ENCODE measurements at regions not wholly inside any gene's neighbourhood (a gene's known extent, or its start where the extent isn't known, plus 50 kb on each side); places are given as distances from the start of the nearest gene placed in this dataset.

GRCh38 chr9:87431837-87432236 is 65.8 kb upstream of the DAPK1 start:
- Histone ChIP-seq H3K27ac (ENCODE audit: low read depth, low read length) (no peak overlapping the region), H3K9ac (replicated peaks in 1 of 4; ENCODE audit: extremely low read depth in 1 of 4, low read depth in 3 of 4, low read length in 3 of 4) (no peak overlapping the region), H3K4me3 (ENCODE audit: extremely low read depth in 1 of 4, insufficient read depth in 2 of 4, low read depth in 3 of 4, low read length in 4 of 4) (no peak overlapping the region), H4K20me1 (replicated peaks in 1 of 2; ENCODE audit: control insufficient read depth in 1 of 2, insufficient read depth in 2 of 2, low read length in 2 of 2) (no peaks in the 10 kb centered on the region), H3K4me2 (ENCODE audit: insufficient read depth in 1 of 2, low read depth in 2 of 2, low read length in 2 of 2) (no peak overlapping the region), H3K4me1 (replicated peaks in 1 of 4; ENCODE audit: control insufficient read depth in 3 of 4, insufficient read depth in 4 of 4, low read length in 3 of 4) (peaks cover 2 to 15% (median 9%) of the 10 kb centered on the region in 4 experiments; a peak in 6 of 7 replicates), H3K27me3 (replicated peaks in 1 of 4; ENCODE audit: control insufficient read depth in 3 of 4, extremely low read depth in 1 of 4, insufficient read depth in 3 of 4, low read length in 3 of 4) (no peaks in the 10 kb centered on the region), H3K56ac (replicated peaks; ENCODE audit: insufficient read length, low read depth, low read length) (no peak overlapping the region), H3K18ac (ENCODE audit: extremely low read depth, low read length) (no peak overlapping the region), H2BK12ac (ENCODE audit: low read depth, low read length) (no peak overlapping the region), H2AFZ (ENCODE audit: low read length) (no peak overlapping the region), H4K91ac (replicated peaks; ENCODE audit: insufficient read length, low read length) (no peak overlapping the region), H3K23ac (ENCODE audit: insufficient read length) (no peak overlapping the region), H2AK5ac (ENCODE audit: low read depth, low read length) (no peak overlapping the region), H2BK5ac (ENCODE audit: low read depth, low read length) (no peak overlapping the region), H4K8ac (ENCODE audit: extremely low read depth, insufficient read depth, low read length) (no peak overlapping the region), H3K79me1 (ENCODE audit: low read depth, low read length) (no peaks in the 10 kb centered on the region), H2BK120ac (replicated peaks; ENCODE audit: low read depth, low read length) (no peak overlapping the region), H3K23me2 (ENCODE audit: low read depth, low read length) (no peaks in the 10 kb centered on the region), H3K14ac (ENCODE audit: insufficient read length) (no peak overlapping the region), H3K4ac (replicated peaks; ENCODE audit: insufficient read length, low read depth, low read length) (no peak overlapping the region), H3K79me2 (ENCODE audit: control insufficient read depth in 1 of 2, insufficient read depth in 2 of 2, low read length in 2 of 2) (no peaks in the 10 kb centered on the region), H2BK15ac (ENCODE audit: low read length) (no peak overlapping the region), H3K9me3 (ENCODE audit: insufficient read depth in 2 of 2, low read depth in 1 of 2, low read length in 1 of 2) (no peaks in the 10 kb centered on the region), H4K5ac (ENCODE audit: insufficient read length, low read depth, low read length) (no peak overlapping the region), H3K36me3 (ENCODE audit: control insufficient read depth in 2 of 4, insufficient read depth in 4 of 4, low read length in 3 of 4) (no peaks in the 10 kb centered on the region), H2BK20ac (ENCODE audit: low read length) (no peak overlapping the region)
- WGBS, 2 experiments (ENCODE audit: extremely low coverage in 1 of 2, insufficient coverage in 1 of 2, insufficient read length in 1 of 2, insufficient replicate concordance in 2 of 2, low coverage in 1 of 2, low lambda C conversion rate in 2 of 2, missing lambda C conversion rate in 1 of 2) = 90% methylated on average over 3 of the region's 3 CpGs; no CpG with 5 or more reads in 1 of the 2 experiments
- POLR2A ChIA-PET (ENCODE audit: partially characterized antibody) = interaction anchor here (0.7 to 1.9 kb wide), 5 partner anchors 9 to 66 kb away, joined by 3 to 8 read pairs (median 5); partner anchors contain the start of gene DAPK1
- FAIRE-seq = no peak
- DNase-seq (ENCODE audit: low read depth in 1 of 2, low spot score in 2 of 2) = no peak
- CTCF ChIA-PET (ENCODE audit: partially characterized antibody) = no interaction called here
- TF ChIP-seq SIRT6 (IDR thresholded peaks at IDR 0.05; ENCODE audit: low read length) = no peak
- no peak for TF ChIP-seq ZNF274 (IDR thresholded peaks at IDR 0.05; ENCODE audit: borderline replicate concordance, extremely low read depth, low read length)
- no peak for TF ChIP-seq EZH2 (IDR thresholded peaks at IDR 0.05; ENCODE audit: low read depth, low read length, severe bottlenecking)
- TF ChIP-seq SAP30 (IDR thresholded peaks at IDR 0.05; ENCODE audit: insufficient read depth, insufficient replicate concordance, low read length) = no peak
